HK-2 (cell line): ENCODE measurements at regions not wholly inside any gene's neighbourhood (a gene's known extent, or its start where the extent isn't known, plus 50 kb on each side); places are given as distances from the start of the nearest gene placed in this dataset.
"Not testable (repeated sequence)": the region's sequence is repeated elsewhere in the genome, so short reads cannot be mapped to it uniquely, and the experiment has no call there.

Experiments used
- DNase-seq: peaks from one replicate; pipeline ENCODE4 v3.0.0-alpha.2; 2018; ENCODE audit not compliant: unreplicated experiment

- DNase-seq, result no peak
Observed at GRCh38 chrX:53883196-53883595, 161.1 kb downstream of the PHF8 start.

- DNase-seq, result peak; percentile 39
Observed at GRCh38 chrX:53882331-53882730, 161.9 kb downstream of the PHF8 start.

DNA sequence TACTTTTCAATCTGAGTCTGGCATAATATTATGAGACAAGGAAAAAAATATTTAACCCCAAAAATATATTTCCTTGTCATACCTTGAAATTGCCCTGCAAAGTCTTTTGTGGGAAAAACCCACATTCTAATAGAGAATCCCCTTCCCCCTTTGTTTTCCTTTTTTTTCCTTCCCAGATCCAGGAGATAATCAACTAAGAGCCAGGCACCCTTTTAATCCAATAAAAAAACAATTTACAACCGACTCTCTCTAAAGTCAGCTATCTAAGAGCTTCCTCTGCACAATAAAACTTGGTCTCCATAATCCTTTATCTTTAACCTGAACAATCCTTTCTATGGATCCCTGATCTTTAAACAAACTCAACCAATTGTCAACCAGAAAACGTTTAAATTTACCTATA lies 163.5 kb downstream of the PHF8 start:
- DNase-seq, result not testable (repeated sequence)

GRCh38 chrX:53859890-53860289 lies 173.4 kb upstream of the HUWE1 start:
- no peak for DNase-seq

- peak; percentile 25 for DNase-seq
Observed at GRCh38 chrX:53831662-53832635, 145.4 kb upstream of the HUWE1 start.

GRCh38 chrX:53824686-53825085 lies 138.2 kb upstream of the HUWE1 start:
- no peak for DNase-seq

GRCh38 chrX:53818115-53818514 lies 131.6 kb upstream of the HUWE1 start:
- DNase-seq, result not testable (repeated sequence)

- DNase-seq, result no peak
Observed at GRCh38 chrX:53817548-53817947, 131.0 kb upstream of the HUWE1 start.

- DNase-seq, result no peak
Observed at GRCh38 chrX:53813670-53814440, 127.3 kb upstream of the HUWE1 start.

DNA sequence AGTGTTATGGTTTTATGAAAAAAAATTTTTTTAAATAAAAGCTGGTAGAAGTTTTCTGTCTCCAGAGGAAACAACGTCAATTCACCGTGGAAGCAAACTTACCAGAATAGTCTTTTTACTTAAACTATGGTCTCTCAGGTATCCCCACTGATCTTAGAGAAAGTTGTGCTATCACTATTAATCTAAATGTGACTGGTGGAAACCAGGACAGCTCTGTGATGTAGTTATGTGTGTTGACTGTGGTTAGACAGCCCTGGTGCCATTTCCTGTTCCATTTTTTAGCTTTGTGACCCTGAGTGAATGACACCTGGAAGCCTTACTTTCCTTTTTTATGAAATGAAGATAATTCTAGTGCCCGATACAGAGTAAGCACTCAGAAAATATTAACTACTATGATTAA lies 111.8 kb upstream of the HUWE1 start:
- no peak for DNase-seq

DNA sequence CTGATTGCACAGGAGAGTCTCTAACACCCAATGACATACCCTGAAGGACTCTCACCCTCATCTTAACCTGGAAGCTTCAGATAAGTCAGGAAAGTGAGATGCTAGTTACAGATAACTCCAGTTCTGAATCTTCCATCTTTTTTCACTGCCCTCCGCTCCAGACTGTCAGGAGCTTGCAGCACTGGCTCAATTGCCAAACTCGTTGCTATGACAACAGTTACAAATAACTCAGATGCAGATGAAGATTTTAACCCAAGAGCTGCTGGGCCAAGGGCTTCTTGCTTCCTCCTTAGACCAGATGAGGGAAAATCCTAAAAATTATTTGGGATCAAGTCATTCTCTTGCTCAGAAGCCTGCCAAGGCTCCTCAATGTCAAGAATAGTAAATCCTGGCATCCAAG lies 109.1 kb upstream of the HUWE1 start:
- no peak for DNase-seq

DNA sequence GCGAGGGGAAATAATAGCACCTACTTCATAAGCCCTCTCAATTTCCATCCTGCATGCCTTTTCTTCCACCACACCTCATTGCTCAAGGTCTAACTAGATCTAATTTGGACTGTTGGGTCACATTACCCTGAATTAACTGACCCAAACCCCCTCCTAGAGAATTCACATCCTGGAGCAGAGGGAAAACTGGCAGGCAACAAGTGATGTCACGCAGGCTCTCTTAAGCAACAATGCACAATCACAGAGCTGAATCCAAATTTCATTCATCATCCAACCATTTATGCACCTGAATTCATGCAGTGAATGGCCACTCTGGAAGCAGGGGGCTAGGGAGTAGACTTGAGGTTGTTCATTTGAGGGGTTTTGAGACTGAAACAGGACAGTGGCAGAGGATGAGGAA lies 107.7 kb upstream of the HUWE1 start:
- no peak for DNase-seq

- DNase-seq, result no peak
Observed at GRCh38 chrX:53768865-53769264, 82.3 kb upstream of the HUWE1 start.

- DNase-seq, result no peak
Observed at GRCh38 chrX:53768451-53768850, 81.9 kb upstream of the HUWE1 start.

GRCh38 chrX:53767544-53767943 lies 81.0 kb upstream of the HUWE1 start:
- no peak for DNase-seq

- not testable (repeated sequence) for DNase-seq
Observed at GRCh38 chrX:53757181-53757580, 70.7 kb upstream of the HUWE1 start.

DNA sequence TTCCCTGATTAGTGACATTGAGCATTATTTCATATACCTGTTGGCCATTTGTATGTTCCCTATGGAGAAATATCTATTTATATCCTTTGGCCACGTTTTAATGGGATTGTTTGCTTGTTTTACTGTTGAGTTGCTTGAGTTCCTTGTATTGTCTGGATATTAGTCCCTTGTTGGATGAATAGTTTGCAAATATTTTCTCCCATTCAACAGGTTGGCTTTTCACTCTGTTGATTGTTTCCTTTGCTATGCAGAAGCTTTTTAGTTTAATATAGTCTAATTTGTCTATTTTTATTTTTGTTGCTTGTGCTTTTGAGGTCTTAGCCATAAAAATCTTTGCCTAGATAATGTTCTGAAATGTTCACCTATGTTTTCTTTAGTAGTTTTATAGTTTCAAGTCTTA lies 60.2 kb upstream of the HUWE1 start:
- no peak for DNase-seq

DNA sequence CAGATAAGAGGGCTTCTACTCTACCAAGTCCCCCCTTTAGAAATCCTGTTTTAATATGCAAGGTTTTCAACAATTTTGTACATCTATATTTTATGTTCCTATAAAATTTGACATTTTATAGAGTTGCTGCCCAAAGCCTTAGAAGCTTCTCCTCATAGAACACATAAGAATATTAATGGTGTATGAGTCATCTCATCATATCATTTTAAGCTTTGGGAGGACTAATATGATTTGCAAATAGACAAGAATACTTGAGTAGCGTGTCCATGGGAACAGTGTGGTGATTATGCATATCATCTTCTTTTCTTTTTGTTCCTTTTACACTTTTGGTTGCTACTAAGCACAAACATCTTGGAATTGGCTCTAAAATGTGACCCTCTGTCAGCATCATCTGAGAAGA lies 56.7 kb upstream of the HUWE1 start:
- no peak for DNase-seq

- no peak for DNase-seq
Observed at GRCh38 chrX:53738370-53738906, 51.9 kb upstream of the HUWE1 start.
